Activated naive CD8-positive, alpha-beta T cell treated with anti-CD3 and anti-CD28 coated beads, Interleukin-2, amount 50 U/mL, for 24 hours (primary cell): ENCODE measurements at regions not wholly inside any gene's neighbourhood (a gene's known extent, or its start where the extent isn't known, plus 50 kb on each side); places are given as distances from the start of the nearest gene placed in this dataset.
"Not testable (repeated sequence)": the region's sequence is repeated elsewhere in the genome, so short reads cannot be mapped to it uniquely, and the experiment has no call there.

Source experiments
- ATAC-seq: fragments of 150-1000 bp; cut with Tn5 transposase; one replicate; pipeline ENCODE4 v1.10.0; 2021
- DNase-seq: peaks from one replicate; pipeline ENCODE4 v3.0.0; 2021
- H3K27ac Mint-ChIP-seq: one replicate; pipeline ENCODE4 v1.8.0; 2021; ENCODE audit warnings: mild to moderate bottlenecking, mixed read lengths
- H3K27me3 Mint-ChIP-seq: one replicate; pipeline ENCODE4 v1.8.0; 2021; ENCODE audit warnings: mixed read lengths
- H3K36me3 Mint-ChIP-seq: one replicate; pipeline ENCODE4 v1.8.0; 2021; ENCODE audit warnings: low read depth, mixed read lengths
- H3K4me1 Mint-ChIP-seq: one replicate; pipeline ENCODE4 v1.8.0; 2021; ENCODE audit warnings: mixed read lengths
- H3K4me3 Mint-ChIP-seq: one replicate; pipeline ENCODE4 v1.8.0; 2021; ENCODE audit warnings: mild to moderate bottlenecking, moderate library complexity, mixed read lengths
- H3K9me3 Mint-ChIP-seq: one replicate; pipeline ENCODE4 v1.8.0; 2021; ENCODE audit warnings: mixed read lengths

DNA sequence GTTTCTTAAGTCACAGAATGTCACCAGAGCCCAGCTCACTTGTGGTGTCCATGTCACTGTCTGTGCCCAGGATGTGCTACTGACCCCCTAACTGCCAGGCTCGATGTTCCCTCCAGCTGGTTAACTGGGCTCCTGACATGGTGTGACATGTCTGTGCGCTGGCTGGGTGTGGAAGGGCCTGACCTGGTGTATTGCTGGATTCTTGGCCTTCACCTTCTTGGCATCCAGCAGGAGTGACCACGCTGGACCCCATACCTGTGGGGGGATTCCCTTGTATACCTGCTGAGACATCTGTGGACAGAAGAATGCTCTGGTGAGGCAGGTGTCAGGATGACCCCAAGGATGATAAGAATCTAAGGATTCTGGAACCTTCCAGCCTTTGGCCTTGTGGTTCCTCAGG is 1690.1 kb downstream of the TP53TG3F start:
- no peaks in the 10 kb centered on the region for H3K36me3 Mint-ChIP-seq
- no peak for DNase-seq
- no peaks in the 10 kb centered on the region for H3K27me3 Mint-ChIP-seq
- no peaks in the 10 kb centered on the region for H3K4me1 Mint-ChIP-seq
- no peak for ATAC-seq
- peaks cover 5% of the 10 kb centered on the region for H3K9me3 Mint-ChIP-seq
- H3K27ac Mint-ChIP-seq = no peak overlapping the region
- no peak overlapping the region for H3K4me3 Mint-ChIP-seq

DNA sequence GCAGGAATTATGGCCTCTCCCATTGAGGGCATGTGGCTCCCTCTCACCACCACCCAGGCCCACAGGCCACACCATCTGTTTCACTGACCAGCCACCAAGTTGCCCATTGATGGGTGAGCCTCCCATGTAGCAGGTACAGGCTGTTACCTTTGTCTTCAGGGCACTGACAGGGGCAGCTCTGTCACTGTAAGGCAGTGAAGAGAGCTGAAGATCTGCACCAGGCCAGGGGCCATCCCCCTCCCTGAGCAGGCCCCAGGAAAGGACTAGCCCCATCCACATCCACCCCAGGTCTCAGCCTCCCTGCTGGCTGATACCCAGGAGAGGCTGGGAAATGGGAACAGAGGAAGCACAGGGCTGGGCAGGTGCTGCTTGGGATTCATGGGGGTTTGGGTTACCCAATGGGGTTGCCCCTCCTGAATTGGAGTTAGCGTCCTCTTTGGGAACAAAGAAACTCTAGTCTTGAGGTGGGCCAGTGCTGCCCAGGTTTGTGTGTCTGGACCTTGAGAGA is 1691.4 kb downstream of the TP53TG3F start:
- H3K27ac Mint-ChIP-seq = no peak overlapping the region
- no peaks in the 10 kb centered on the region for H3K4me1 Mint-ChIP-seq
- H3K4me3 Mint-ChIP-seq = no peak overlapping the region
- DNase-seq (no peak), ATAC-seq (no peak)
- H3K27me3 Mint-ChIP-seq = no peaks in the 10 kb centered on the region
- no peaks in the 10 kb centered on the region for H3K36me3 Mint-ChIP-seq
- peaks cover 9% of the 10 kb centered on the region for H3K9me3 Mint-ChIP-seq

DNA sequence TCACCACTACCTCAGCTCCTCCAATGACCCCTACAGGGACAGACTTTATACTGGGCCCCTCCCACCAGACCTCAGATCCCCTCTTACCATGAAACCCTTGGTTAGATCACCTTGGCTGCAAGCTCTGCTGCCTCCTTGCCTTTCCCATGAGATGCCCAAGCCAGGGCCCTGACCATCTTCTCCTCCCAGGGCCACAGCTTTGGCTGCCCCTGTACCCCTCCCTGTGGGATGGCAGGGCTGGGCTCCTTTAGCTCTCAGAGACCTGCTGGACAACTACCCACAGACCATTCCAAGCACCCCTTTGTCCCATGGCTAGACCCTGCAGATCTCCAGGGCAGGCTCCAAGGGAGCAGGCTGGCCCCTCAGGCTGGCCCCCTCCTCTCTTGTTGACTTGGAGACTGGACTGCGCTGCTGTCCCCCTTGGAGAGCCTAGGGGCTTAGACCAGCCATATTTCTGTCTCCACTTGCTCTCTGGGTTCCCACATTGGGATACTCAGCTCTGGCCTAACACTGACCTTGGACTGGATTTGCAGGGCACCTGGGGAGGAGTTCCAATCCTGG is 1692.7 kb downstream of the TP53TG3F start:
- DNase-seq (no peak), ATAC-seq (no peak)
- no peaks in the 10 kb centered on the region for H3K36me3 Mint-ChIP-seq
- no peaks in the 10 kb centered on the region for H3K4me1 Mint-ChIP-seq
- H3K27ac Mint-ChIP-seq = no peak overlapping the region
- no peak overlapping the region for H3K4me3 Mint-ChIP-seq
- H3K27me3 Mint-ChIP-seq = no peaks in the 10 kb centered on the region
- H3K9me3 Mint-ChIP-seq = peaks cover 12% of the 10 kb centered on the region

DNA sequence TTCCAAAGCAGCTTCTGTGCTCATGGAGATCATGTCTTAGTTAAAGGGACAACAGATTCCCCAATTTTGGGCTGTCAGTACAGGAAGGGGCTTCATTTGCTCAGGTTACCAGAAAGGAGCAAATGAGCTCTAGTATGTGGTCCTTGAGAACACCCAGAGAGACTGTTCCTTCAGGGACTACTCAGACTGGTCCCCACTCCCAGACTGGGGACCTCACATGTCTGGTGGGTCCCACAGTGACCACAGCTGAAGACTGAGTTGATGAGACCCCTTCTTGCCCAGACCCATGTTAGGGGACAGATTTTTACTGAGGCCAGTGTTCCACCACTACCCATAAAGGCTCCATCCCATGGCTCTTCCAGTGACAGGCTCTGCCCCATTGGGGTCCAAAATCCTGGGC is 1695.2 kb downstream of the TP53TG3F start:
- H3K27me3 Mint-ChIP-seq = no peaks in the 10 kb centered on the region
- DNase-seq = no peak
- H3K27ac Mint-ChIP-seq = no peak overlapping the region
- H3K9me3 Mint-ChIP-seq = peaks cover 16% of the 10 kb centered on the region
- ATAC-seq = no peak
- H3K36me3 Mint-ChIP-seq = no peaks in the 10 kb centered on the region
- H3K4me3 Mint-ChIP-seq = no peak overlapping the region
- H3K4me1 Mint-ChIP-seq = no peaks in the 10 kb centered on the region

DNA sequence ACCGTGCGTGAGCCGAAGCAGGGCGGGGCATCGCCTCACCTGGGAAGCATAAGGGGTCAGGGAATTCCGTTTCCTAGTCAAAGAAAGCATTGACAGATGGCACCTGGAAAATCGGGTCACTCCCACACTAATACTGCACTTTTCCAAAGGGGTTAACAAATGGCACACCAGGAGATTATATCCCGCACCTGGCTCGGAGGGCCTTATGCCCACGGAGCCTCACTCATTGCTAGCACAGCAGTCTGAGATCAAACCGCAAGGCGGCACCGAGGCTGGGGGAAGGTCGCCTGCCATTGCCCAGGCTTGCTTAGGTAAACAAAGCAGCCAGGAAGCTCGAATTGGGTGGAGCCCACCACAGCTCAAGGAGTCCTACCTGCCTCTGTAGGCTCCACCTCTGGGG is 1698.1 kb downstream of the TP53TG3F start:
- peaks cover 21% of the 10 kb centered on the region for H3K9me3 Mint-ChIP-seq
- not testable (repeated sequence) for ATAC-seq, H3K27ac Mint-ChIP-seq, DNase-seq, H3K4me1 Mint-ChIP-seq, H3K36me3 Mint-ChIP-seq, H3K27me3 Mint-ChIP-seq, H3K4me3 Mint-ChIP-seq

DNA sequence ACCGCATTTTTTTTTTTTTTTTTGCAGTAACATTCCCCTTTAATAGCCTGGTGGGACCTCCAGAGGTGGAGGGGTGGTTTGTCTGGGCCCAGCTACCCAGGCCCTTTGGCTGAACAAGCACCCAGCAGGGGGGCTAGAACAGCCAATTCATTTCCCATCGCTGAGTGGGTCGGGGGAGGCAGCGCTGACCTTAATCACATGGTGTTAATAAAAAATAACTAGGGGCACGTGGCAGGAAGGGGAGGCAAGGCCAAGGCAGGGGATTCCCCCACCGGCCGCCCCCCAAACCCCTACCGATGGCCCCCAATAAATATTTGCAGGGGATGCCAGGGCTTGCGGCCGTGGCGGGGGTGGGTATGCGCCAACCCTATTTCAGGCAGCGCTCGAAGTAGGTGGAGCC is 1709.9 kb downstream of the TP53TG3F start:
- not testable (repeated sequence) for ATAC-seq, DNase-seq, H3K4me3 Mint-ChIP-seq, H3K27me3 Mint-ChIP-seq, H3K27ac Mint-ChIP-seq, H3K36me3 Mint-ChIP-seq, H3K4me1 Mint-ChIP-seq
- H3K9me3 Mint-ChIP-seq = peaks cover 11% of the 10 kb centered on the region

DNA sequence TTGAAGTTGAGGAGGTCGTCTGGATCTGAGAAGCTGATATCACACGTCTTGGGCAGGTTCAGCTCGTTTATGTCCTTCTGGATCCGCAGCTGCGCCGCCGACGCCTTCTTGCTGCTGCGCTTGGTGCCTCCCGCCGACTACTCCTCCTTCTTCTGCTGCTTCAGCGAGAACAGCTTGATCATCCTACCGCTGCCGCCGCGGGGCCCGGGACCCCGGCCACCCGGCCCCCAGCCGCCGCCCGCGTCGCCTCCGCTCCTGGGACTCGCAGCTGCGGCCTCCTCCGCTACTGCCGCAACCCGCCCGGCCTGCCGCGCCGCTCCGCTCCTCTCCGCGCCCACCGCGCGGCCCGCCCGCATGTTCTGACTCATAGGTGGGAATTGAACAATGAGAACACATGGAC is 1710.6 kb downstream of the TP53TG3F start:
- not testable (repeated sequence) for H3K27ac Mint-ChIP-seq, H3K9me3 Mint-ChIP-seq, ATAC-seq, DNase-seq, H3K27me3 Mint-ChIP-seq, H3K36me3 Mint-ChIP-seq, H3K4me3 Mint-ChIP-seq, H3K4me1 Mint-ChIP-seq

DNA sequence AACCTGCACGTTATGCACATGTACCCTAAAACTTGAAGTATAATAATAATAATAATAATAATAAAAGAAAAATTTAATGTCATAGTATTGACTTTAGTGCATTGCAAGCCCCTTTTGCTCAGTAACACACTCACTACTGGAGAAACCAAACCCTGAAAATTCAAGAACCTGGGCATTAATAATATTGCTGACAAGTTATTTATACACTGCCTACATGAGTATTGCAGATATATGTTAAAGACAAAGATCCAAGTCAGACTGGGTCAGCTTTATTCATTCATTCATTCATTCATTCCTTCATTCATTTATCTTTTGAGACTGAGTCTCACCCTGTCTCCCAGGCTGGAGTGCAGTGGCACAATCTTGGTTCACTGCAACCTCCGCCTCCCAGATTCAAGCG is 1711.2 kb downstream of the TP53TG3F start:
- H3K4me1 Mint-ChIP-seq = no peaks in the 10 kb centered on the region
- H3K4me3 Mint-ChIP-seq = no peak overlapping the region
- H3K27ac Mint-ChIP-seq = no peak overlapping the region
- ATAC-seq = no peak
- no peak for DNase-seq
- H3K9me3 Mint-ChIP-seq = peaks cover 11% of the 10 kb centered on the region
- no peaks in the 10 kb centered on the region for H3K27me3 Mint-ChIP-seq
- no peaks in the 10 kb centered on the region for H3K36me3 Mint-ChIP-seq

DNA sequence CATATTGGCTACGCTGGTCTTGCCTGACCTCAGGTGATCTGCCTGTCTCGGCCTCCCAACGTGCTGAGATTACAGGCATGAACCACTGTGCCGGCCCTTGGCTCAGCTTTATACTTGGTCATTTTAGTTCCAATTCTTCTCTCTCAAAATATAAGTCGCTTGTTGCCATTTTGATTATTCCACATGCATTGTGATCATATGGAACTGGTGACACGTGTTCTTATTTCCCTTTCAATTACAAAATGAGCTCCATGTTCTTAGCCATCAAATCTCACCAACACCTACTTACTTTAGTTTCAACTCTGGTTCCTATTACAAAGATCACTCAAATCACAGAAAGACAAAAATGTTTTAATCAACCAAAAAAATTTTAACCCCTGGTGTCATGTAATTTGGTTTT is 1711.7 kb downstream of the TP53TG3F start:
- Mint-ChIP-seq H3K36me3 (no peaks in the 10 kb centered on the region), H3K4me1 (no peaks in the 10 kb centered on the region), H3K27ac (no peak overlapping the region), H3K9me3 (peaks cover 10% of the 10 kb centered on the region), H3K27me3 (no peaks in the 10 kb centered on the region), H3K4me3 (no peak overlapping the region)
- DNase-seq (no peak), ATAC-seq (no peak)

DNA sequence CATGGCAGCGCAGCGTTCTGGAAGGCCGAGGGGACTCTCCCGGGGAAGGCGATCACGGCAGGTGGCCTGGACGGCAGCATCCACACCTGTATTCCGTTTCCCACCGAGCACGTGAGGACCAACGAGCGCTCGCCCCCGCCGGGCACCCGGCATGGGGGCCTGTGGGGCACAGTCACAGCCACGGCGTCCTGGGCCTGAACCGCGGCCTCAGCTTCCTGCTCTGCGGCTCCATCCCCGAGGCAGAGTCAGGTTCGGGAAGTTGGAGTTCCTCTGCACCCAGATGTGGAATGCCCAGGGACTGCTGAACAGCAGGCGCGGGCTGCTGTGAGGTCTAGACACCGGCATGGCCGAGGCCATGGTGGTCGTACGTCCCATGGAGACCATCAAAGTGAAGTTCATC is 1713.9 kb downstream of the TP53TG3F start:
- Mint-ChIP-seq H3K4me3 (no peak overlapping the region), H3K27me3 (no peaks in the 10 kb centered on the region), H3K4me1 (no peaks in the 10 kb centered on the region), H3K27ac (no peak overlapping the region), H3K9me3 (peaks cover 12% of the 10 kb centered on the region), H3K36me3 (no peaks in the 10 kb centered on the region)
- DNase-seq (no peak), ATAC-seq (no peak)

DNA sequence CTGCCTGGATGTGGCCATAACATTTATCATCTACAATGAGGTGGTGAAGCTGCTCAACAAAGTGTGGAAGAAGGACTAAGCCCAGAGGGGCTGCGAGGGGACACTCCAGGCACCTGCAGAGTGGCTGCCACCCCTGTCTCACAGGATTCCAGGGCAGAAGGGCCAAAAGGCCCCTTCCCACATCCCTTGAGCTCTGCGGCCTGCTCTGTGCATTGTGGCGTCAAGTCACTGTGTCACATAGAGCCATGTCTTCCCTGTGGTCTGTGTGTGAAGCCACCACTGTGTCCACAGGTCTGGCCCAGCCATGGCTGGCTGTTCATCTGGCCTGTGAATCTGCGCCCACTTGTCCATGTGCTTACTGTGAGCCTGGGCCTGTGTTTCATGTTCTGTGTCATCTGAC is 1714.6 kb downstream of the TP53TG3F start:
- H3K4me1 Mint-ChIP-seq = no peaks in the 10 kb centered on the region
- ATAC-seq (no peak), DNase-seq (no peak)
- H3K4me3 Mint-ChIP-seq = no peak overlapping the region
- H3K36me3 Mint-ChIP-seq = no peaks in the 10 kb centered on the region
- H3K9me3 Mint-ChIP-seq = peaks cover 12% of the 10 kb centered on the region
- no peaks in the 10 kb centered on the region for H3K27me3 Mint-ChIP-seq
- no peak overlapping the region for H3K27ac Mint-ChIP-seq

DNA sequence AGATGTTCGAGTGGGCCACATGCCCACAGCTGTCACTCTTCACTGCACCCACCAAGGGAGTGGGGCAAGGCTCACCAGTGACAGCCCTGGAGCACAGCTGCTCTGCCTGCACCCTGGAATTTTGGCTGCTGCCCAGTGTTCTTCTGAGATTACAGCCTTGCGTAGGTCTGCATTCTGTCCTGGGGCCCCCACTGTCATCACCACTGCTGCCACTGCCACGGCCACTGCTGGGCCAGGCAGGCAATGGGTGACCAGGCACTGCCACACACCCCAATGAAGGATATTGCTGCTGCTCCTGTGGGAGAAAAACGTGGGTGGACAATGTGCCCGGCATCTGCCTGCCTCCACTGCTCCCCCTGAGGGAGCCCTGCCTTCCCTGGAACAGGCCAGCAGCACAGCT is 1717.0 kb downstream of the TP53TG3F start:
- Mint-ChIP-seq H3K4me1 (no peaks in the 10 kb centered on the region), H3K36me3 (no peaks in the 10 kb centered on the region), H3K9me3 (peaks cover 17% of the 10 kb centered on the region), H3K27me3 (no peaks in the 10 kb centered on the region), H3K4me3 (no peak overlapping the region), H3K27ac (no peak overlapping the region)
- ATAC-seq = no peak
- DNase-seq = no peak

DNA sequence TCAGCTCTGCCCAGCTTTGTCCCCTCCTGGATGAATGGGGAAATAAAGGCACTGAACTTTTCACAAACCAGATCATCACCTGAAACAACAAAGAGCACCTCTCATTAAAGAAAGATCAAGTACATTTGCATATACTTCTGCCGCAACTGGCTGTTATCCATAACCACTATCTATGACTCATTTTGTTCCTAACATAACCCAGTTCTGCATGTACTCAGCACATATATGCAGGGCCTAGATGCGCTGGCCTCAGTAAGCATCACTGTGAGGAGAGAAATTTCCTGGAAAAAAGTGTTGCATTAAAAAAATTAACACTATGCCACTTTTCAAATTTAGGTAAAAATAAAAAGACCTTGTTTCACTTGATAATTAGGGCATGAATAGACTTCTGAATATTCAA is 1718.4 kb downstream of the TP53TG3F start:
- no peak overlapping the region for H3K27ac Mint-ChIP-seq
- H3K36me3 Mint-ChIP-seq = no peaks in the 10 kb centered on the region
- H3K27me3 Mint-ChIP-seq = no peaks in the 10 kb centered on the region
- ATAC-seq (no peak), DNase-seq (no peak)
- H3K9me3 Mint-ChIP-seq = peaks cover 17% of the 10 kb centered on the region
- H3K4me1 Mint-ChIP-seq = no peaks in the 10 kb centered on the region
- H3K4me3 Mint-ChIP-seq = no peak overlapping the region

DNA sequence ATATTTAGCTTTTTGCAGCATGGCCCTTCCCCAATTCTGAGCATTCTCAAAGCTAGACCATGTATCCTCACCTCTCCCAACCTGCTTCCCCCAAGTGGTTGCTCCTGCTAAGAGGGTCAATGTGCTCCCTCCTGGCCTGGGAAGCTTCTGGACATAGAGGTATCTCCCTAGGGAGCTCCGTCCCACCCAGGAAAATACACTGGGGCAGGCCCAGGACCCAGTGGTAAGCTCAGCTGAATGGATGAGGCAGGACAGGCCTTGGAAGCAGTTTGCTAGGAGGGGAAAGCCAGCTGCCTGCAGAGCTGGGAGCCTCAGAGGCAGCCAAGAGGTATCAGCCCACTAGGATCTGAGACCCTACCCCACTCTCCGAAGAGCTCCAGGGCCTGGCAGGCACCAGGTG is 1721.6 kb downstream of the TP53TG3F start:
- H3K27ac Mint-ChIP-seq = no peak overlapping the region
- DNase-seq (no peak), ATAC-seq (no peak)
- no peaks in the 10 kb centered on the region for H3K36me3 Mint-ChIP-seq
- H3K9me3 Mint-ChIP-seq = peaks cover 13% of the 10 kb centered on the region
- H3K27me3 Mint-ChIP-seq = no peaks in the 10 kb centered on the region
- no peak overlapping the region for H3K4me3 Mint-ChIP-seq
- no peaks in the 10 kb centered on the region for H3K4me1 Mint-ChIP-seq

DNA sequence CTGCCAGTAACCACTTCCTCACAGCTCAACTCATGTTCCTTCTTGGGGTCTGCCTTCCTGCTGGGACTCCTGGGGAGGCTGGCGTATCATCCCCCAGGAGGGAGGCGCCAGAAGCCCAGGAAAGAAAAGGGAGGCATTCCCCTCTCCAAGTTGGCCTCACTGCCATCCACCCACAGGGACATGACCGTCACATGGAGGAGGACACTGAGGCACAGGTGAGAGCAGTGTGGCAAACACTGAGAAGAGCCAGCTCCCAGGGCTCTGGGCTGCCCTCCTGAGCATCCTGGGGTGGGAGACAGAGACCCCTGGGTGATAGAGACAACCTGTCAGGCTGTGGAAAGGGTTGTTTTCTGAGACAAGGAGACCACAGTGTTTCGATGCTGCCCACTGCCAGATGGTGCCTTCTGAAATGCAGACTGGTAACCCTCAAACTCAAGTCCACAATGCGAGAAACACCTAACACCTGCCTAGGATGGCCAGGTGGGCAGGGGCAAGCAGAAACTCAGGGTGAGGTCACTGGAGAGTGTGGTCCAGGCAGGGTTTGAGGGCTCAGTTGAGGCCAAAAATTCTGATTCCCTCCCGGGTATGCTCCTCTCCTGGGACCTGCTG is 1722.1 kb downstream of the TP53TG3F start:
- DNase-seq (no peak), ATAC-seq (no peak)
- Mint-ChIP-seq H3K4me1 (no peaks in the 10 kb centered on the region), H3K9me3 (peaks cover 13% of the 10 kb centered on the region), H3K27ac (no peak overlapping the region), H3K4me3 (no peak overlapping the region), H3K27me3 (no peaks in the 10 kb centered on the region), H3K36me3 (no peaks in the 10 kb centered on the region)
